T-helper 17 cell (primary cell): ENCODE measurements at regions not wholly inside any gene's neighbourhood (a gene's known extent, or its start where the extent isn't known, plus 50 kb on each side); places are given as distances from the start of the nearest gene placed in this dataset.

ENCODE experiments used
- ATAC-seq: fragments of 150-1000 bp; cut with Tn5 transposase; 2 replicates; pipeline ENCODE4 v1.10.0; 2021; ENCODE audit warnings: mild to moderate bottlenecking, moderate library complexity
- DNase-seq, 3 donors: peaks; one replicate each; pipeline versions ENCODE4 v3.0.0 to v3.0.0-alpha.2; 2020 to 2021
- H3K9me3 ChIP-seq: one replicate; pipeline ENCODE4 v1.7.0; 2013; ENCODE audit warnings: low read length, mild to moderate bottlenecking; ENCODE audit not compliant: control insufficient read depth, poor library complexity, severe bottlenecking
- H3K27ac Mint-ChIP-seq: one replicate; pipeline ENCODE4 v1.8.0; 2022; ENCODE audit warnings: mild to moderate bottlenecking, moderate library complexity, mixed read lengths
- H3K27me3 Mint-ChIP-seq: one replicate; pipeline ENCODE4 v1.8.0; 2022; ENCODE audit warnings: mixed read lengths
- H3K36me3 Mint-ChIP-seq: one replicate; pipeline ENCODE4 v1.8.0; 2022; ENCODE audit warnings: low read depth, mixed read lengths
- H3K4me1 Mint-ChIP-seq: one replicate; pipeline ENCODE4 v1.8.0; 2022; ENCODE audit warnings: mild to moderate bottlenecking, mixed read lengths
- H3K4me3 Mint-ChIP-seq: one replicate; pipeline ENCODE4 v1.8.0; 2022; ENCODE audit warnings: mild to moderate bottlenecking, moderate library complexity, mixed read lengths

DNA sequence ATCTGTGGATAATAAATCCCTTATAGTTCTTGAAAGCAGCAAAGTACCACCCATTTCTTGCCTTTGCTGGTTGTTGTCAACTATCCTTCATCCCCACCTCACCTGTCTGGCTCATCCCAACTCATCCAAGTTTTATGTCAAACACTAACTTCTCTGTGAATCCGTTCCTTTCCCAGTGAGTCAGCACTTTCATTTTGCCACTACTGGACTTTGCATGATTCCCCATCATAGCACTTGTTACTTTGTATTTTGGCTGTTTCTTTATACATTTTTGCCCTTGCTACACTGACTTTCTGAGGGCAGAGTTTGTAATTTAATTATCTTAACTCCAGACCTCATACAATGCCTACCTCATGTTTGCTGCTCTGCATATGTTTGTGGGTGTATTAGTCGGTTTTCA is 90.8 kb upstream of the RORA start:
- no peak overlapping the region for H3K27ac Mint-ChIP-seq
- no peak overlapping the region for H3K4me3 Mint-ChIP-seq
- H3K9me3 ChIP-seq, result no peaks in the 10 kb centered on the region
- H3K4me1 Mint-ChIP-seq, result no peaks in the 10 kb centered on the region
- H3K36me3 Mint-ChIP-seq, result no peaks in the 10 kb centered on the region
- peaks cover 29% of the 10 kb centered on the region for H3K27me3 Mint-ChIP-seq
- DNase-seq (no peak), ATAC-seq (no peak)

DNA sequence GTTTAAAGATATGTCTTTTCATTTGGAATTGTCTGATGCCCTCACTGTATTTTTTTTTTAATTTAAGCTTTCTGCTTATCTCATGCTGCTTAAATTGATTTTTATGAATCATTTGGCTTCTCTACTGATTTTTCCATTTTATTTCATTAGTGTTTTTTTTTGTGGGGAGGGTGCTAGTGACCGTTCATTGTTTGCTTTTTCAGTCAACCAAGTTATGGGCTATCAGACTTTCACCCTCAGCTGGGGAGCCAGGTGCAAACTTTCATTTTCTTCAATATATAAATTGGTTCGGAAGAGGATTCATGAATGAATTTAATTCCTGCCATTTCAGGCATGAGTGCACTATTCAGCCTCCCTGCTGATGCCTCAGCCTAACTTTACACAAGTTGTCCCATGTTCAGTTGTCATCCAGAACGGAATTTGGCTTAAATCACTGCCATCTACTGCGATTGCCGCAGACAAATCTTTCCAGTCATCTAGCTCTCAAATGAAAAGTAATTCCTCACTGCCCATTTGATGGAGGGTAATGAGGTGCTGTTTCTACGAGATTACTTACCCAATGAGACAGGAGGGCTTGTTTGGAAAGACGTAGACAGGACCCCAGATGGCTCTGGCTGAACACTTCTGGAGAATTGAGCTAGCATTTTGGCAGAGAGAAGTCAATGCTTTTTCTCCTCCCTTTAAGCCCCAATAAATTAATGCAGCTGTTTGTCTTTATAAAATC is 89.9 kb upstream of the RORA start:
- no peaks in the 10 kb centered on the region for H3K9me3 ChIP-seq
- Mint-ChIP-seq H3K27ac (no peak overlapping the region), H3K4me3 (no peak overlapping the region), H3K27me3 (peaks cover 22% of the 10 kb centered on the region), H3K4me1 (no peaks in the 10 kb centered on the region), H3K36me3 (no peaks in the 10 kb centered on the region)
- ATAC-seq (no peak), DNase-seq (no peak)

GRCh38 chr15:61318301-61318700 is 89.2 kb upstream of the RORA start:
- Mint-ChIP-seq H3K27ac (no peak overlapping the region), H3K4me1 (no peaks in the 10 kb centered on the region), H3K4me3 (no peak overlapping the region), H3K27me3 (peaks cover 19% of the 10 kb centered on the region), H3K36me3 (no peaks in the 10 kb centered on the region)
- H3K9me3 ChIP-seq, result no peaks in the 10 kb centered on the region
- ATAC-seq, result no peak
- DNase-seq, result no peak

GRCh38 chr15:61315471-61315870 is 86.4 kb upstream of the RORA start:
- DNase-seq (no peak), ATAC-seq (no peak)
- H3K27ac Mint-ChIP-seq, result no peak overlapping the region
- no peaks in the 10 kb centered on the region for H3K9me3 ChIP-seq
- no peaks in the 10 kb centered on the region for H3K36me3 Mint-ChIP-seq
- H3K4me3 Mint-ChIP-seq, result no peak overlapping the region
- H3K27me3 Mint-ChIP-seq, result peaks cover 23% of the 10 kb centered on the region
- no peaks in the 10 kb centered on the region for H3K4me1 Mint-ChIP-seq

GRCh38 chr15:61314427-61314826 is 85.3 kb upstream of the RORA start:
- no peaks in the 10 kb centered on the region for H3K4me1 Mint-ChIP-seq
- peaks cover 19% of the 10 kb centered on the region for H3K27me3 Mint-ChIP-seq
- no peak overlapping the region for H3K27ac Mint-ChIP-seq
- DNase-seq, result no peak
- no peak overlapping the region for H3K4me3 Mint-ChIP-seq
- no peaks in the 10 kb centered on the region for H3K9me3 ChIP-seq
- no peaks in the 10 kb centered on the region for H3K36me3 Mint-ChIP-seq
- ATAC-seq, result no peak

DNA sequence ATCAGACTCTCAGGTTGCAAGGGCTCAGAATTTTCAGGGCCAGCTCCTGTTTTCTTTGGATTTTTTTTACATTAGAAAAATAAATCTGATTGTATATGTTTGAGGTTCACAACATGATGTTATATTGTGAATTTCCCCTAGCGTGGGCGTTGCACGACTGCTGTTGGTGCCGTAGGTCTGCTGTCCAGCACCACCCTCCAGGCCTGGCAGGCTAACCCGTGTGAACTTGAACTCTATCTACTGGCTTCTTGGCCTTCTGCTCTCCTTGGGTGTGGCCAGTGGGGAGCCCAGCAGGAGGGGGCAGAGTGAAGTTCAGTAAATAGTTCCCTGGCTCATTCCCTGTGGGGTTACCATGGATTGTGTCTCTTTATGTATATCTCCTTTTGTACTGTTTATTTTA is 80.5 kb upstream of the RORA start:
- no peak overlapping the region for H3K27ac Mint-ChIP-seq
- peaks cover 2% of the 10 kb centered on the region for H3K36me3 Mint-ChIP-seq
- H3K9me3 ChIP-seq, result no peaks in the 10 kb centered on the region
- no peaks in the 10 kb centered on the region for H3K4me1 Mint-ChIP-seq
- DNase-seq, result no peak
- ATAC-seq, result no peak
- H3K4me3 Mint-ChIP-seq, result no peak overlapping the region
- peaks cover 32% of the 10 kb centered on the region for H3K27me3 Mint-ChIP-seq

- no peak for ATAC-seq
- no peaks in the 10 kb centered on the region for H3K4me1 Mint-ChIP-seq
- H3K27ac Mint-ChIP-seq, result no peak overlapping the region
- H3K36me3 Mint-ChIP-seq, result peaks cover 2% of the 10 kb centered on the region
- no peak for DNase-seq
- H3K27me3 Mint-ChIP-seq, result peaks cover 36% of the 10 kb centered on the region
- H3K9me3 ChIP-seq, result no peaks in the 10 kb centered on the region
- H3K4me3 Mint-ChIP-seq, result no peak overlapping the region
These were observed 80.0 kb upstream of the RORA start for GRCh38 chr15:61309031-61309511.

DNA sequence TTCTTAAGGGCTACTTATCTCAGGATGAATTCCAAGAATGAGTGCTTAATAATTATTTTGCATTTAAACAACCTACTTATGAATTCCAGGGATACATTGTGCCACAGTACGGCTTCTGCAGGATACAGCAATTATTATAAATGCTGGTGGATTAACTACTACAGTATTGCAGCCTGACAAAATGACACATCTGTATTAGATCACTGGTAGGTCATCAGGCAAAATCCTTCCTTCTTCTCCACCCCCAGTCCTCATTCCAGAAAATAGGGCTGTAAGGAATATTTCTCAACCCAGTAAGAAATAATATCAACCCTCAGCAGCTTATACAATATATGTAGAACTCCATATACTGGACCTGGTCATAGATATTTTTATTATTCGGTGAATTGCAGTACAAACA is 79.3 kb upstream of the RORA start:
- no peaks in the 10 kb centered on the region for H3K9me3 ChIP-seq
- no peak overlapping the region for H3K4me3 Mint-ChIP-seq
- ATAC-seq, result no peak
- H3K27ac Mint-ChIP-seq, result no peak overlapping the region
- H3K27me3 Mint-ChIP-seq, result peaks cover 36% of the 10 kb centered on the region
- DNase-seq, result no peak
- H3K36me3 Mint-ChIP-seq, result peaks cover 2% of the 10 kb centered on the region
- no peaks in the 10 kb centered on the region for H3K4me1 Mint-ChIP-seq

DNA sequence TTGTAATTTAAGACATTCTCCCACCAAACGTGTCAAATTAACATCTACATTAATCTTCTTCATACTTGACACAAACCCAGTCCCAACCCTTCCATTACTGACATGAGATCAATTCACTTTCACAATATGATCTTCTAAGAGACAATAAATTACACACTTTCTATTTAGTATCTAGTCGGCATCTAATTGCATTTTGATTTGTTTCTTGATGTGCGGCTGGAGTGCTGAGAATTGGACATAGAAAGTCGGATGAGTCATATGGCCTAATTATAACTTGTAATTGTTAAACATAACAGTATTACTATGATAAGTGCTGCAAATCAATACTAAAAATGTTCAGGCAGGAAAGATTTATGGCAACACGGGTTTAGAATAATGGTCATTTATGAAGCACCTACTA is 78.4 kb upstream of the RORA start:
- ATAC-seq (no peak), DNase-seq (no peak)
- no peaks in the 10 kb centered on the region for H3K9me3 ChIP-seq
- Mint-ChIP-seq H3K4me1 (no peaks in the 10 kb centered on the region), H3K36me3 (peaks cover 2% of the 10 kb centered on the region), H3K27ac (no peak overlapping the region), H3K4me3 (no peak overlapping the region), H3K27me3 (peaks cover 36% of the 10 kb centered on the region)

DNA sequence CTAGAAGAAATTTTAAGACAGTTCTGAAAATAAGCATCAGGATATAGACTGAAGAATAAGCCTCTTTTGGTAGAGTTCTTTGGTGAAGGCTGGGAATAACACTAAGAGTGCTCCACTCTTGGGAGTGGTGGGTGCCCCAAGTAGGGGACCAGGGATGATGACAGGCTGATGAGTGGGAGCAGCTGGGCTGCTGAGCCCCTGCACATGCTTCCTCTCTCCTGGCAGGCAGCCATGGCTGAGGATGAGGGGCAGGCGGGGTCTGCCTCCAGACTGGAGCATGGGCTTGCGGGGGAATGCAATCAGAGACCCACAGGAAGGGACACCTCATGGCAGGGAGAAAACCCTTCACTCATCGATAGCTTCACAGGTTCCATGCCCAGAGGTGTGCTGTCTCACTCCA is 72.6 kb upstream of the RORA start:
- no peak for ATAC-seq
- H3K9me3 ChIP-seq, result no peaks in the 10 kb centered on the region
- Mint-ChIP-seq H3K36me3 (peaks cover 2% of the 10 kb centered on the region), H3K4me3 (no peak overlapping the region), H3K4me1 (no peaks in the 10 kb centered on the region), H3K27me3 (peaks cover 49% of the 10 kb centered on the region), H3K27ac (no peak overlapping the region)
- DNase-seq, result no peak

- no peak for ATAC-seq
These were observed 70.1 kb upstream of the RORA start for GRCh38 chr15:61299075-61299763.

GRCh38 chr15:61295239-61295638 is 66.1 kb upstream of the RORA start:
- no peak for ATAC-seq
- H3K4me3 Mint-ChIP-seq, result no peak overlapping the region
- no peak for DNase-seq
- no peak overlapping the region for H3K27ac Mint-ChIP-seq
- no peaks in the 10 kb centered on the region for H3K36me3 Mint-ChIP-seq
- H3K4me1 Mint-ChIP-seq, result no peaks in the 10 kb centered on the region
- no peaks in the 10 kb centered on the region for H3K9me3 ChIP-seq
- peaks cover 37% of the 10 kb centered on the region for H3K27me3 Mint-ChIP-seq

More at GRCh38 chr15:61299075-61299763, 70.1 kb upstream of the RORA start:
- DNase-seq, result no peak
- H3K27ac Mint-ChIP-seq, result no peak overlapping the region
- H3K4me3 Mint-ChIP-seq, result no peak overlapping the region
- H3K27me3 Mint-ChIP-seq, result peaks cover 35% of the 10 kb centered on the region
- H3K9me3 ChIP-seq, result no peaks in the 10 kb centered on the region
- no peaks in the 10 kb centered on the region for H3K4me1 Mint-ChIP-seq
- H3K36me3 Mint-ChIP-seq, result no peaks in the 10 kb centered on the region

- no peaks in the 10 kb centered on the region for H3K9me3 ChIP-seq
- Mint-ChIP-seq H3K4me3 (no peak overlapping the region), H3K4me1 (no peaks in the 10 kb centered on the region), H3K27ac (no peak overlapping the region), H3K27me3 (peaks cover 41% of the 10 kb centered on the region), H3K36me3 (no peaks in the 10 kb centered on the region)
- ATAC-seq, result no peak
- no peak for DNase-seq
These were observed 53.6 kb upstream of the RORA start for GRCh38 chr15:61282661-61283060.

DNA sequence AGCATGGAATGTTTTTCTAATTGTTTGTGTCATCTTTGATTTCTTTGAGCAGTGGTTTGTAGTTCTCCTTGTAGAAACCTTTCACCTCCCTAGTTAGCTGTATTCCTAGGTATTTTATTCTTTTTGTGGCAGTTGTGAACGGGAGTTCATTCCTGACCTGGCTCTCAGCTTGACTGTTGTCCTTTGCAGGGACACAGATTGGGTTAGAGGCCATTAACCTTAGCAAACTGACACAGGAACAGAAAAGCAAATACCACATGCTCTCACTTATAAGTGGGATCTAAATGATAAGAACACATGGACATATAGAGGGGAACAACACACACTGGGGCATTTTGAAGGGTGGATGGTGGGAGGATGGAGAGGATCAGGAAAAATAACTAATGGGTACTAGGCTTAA is 52.2 kb upstream of the RORA start:
- Mint-ChIP-seq H3K4me1 (no peaks in the 10 kb centered on the region), H3K36me3 (no peaks in the 10 kb centered on the region)
- no peak for ATAC-seq

More for the DNA sequence above, 52.2 kb upstream of the RORA start:
- Mint-ChIP-seq H3K27ac (no peak overlapping the region), H3K27me3 (peaks cover 42% of the 10 kb centered on the region), H3K4me3 (no peak overlapping the region)
- no peak for DNase-seq
- no peaks in the 10 kb centered on the region for H3K9me3 ChIP-seq
